Frontal cortex (tissue), 3 donors: ENCODE measurements at regions not wholly inside any gene's neighbourhood (a gene's known extent, or its start where the extent isn't known, plus 50 kb on each side); places are given as distances from the start of the nearest gene placed in this dataset.
"Not testable (repeated sequence)": the region's sequence is repeated elsewhere in the genome, so short reads cannot be mapped to it uniquely, and the experiment has no call there.

ENCODE experiments used
- DNase-seq, 2 donors: peaks; one replicate each; pipeline ENCODE4 v3.0.0; 2012; ENCODE audit warnings: low spot score in 2 of 2
- FAIRE-seq: peaks from 2 replicates; lab custom pipeline; 2012; peaks lifted over from hg19 to GRCh38; lab: Jason Lieb, UNC
- donor health status: control.
- donor health status: control.
- donor health status: control.

- FAIRE-seq (no peak), DNase-seq (no peak)
Observed at GRCh38 chr6:146919017-146919416, 285.2 kb upstream of the STXBP5 start.

GRCh38 chr6:146923205-146923833, 280.9 kb upstream of the STXBP5 start:
- DNase-seq (no peak), FAIRE-seq (no peak)

GRCh38 chr6:146925846-146926245, 278.4 kb upstream of the STXBP5 start:
- FAIRE-seq (no peak), DNase-seq (no peak)

GRCh38 chr6:146928503-146928902, 275.7 kb upstream of the STXBP5 start:
- FAIRE-seq (no peak), DNase-seq (no peak)

- DNase-seq, result no peak
- FAIRE-seq, result no peak
Observed at GRCh38 chr6:146931214-146931613, 273.0 kb upstream of the STXBP5 start.

- no peak for FAIRE-seq
Observed at GRCh38 chr6:146937316-146937715, 266.9 kb upstream of the STXBP5 start.

GRCh38 chr6:146938266-146938665, 266.0 kb upstream of the STXBP5 start:
- DNase-seq (no peak), FAIRE-seq (no peak)

More at GRCh38 chr6:146937316-146937715, 266.9 kb upstream of the STXBP5 start:
- no peak for DNase-seq

- DNase-seq, FAIRE-seq: not testable (repeated sequence)
Observed at GRCh38 chr6:146939456-146939855, 264.8 kb upstream of the STXBP5 start.

GRCh38 chr6:146943664-146944063, 260.6 kb upstream of the STXBP5 start:
- DNase-seq, result no peak
- FAIRE-seq, result no peak

- no peak for DNase-seq
- FAIRE-seq, result no peak
Observed at GRCh38 chr6:146944077-146944476, 260.1 kb upstream of the STXBP5 start.

GRCh38 chr6:146944809-146945208, 259.4 kb upstream of the STXBP5 start:
- DNase-seq (no peak), FAIRE-seq (no peak)

- FAIRE-seq, result no peak
- no peak for DNase-seq
Observed at GRCh38 chr6:146946559-146946958, 257.7 kb upstream of the STXBP5 start.

- FAIRE-seq (no peak), DNase-seq (no peak)
Observed at GRCh38 chr6:146948790-146949342, 255.4 kb upstream of the STXBP5 start.

GRCh38 chr6:146949425-146949824, 254.8 kb upstream of the STXBP5 start:
- no peak for FAIRE-seq
- no peak for DNase-seq

- FAIRE-seq (no peak), DNase-seq (no peak)
Observed at GRCh38 chr6:146950351-146950835, 253.8 kb upstream of the STXBP5 start.

- FAIRE-seq, result no peak
Observed at GRCh38 chr6:146955570-146955969, 248.6 kb upstream of the STXBP5 start.

GRCh38 chr6:146957181-146958093, 246.8 kb upstream of the STXBP5 start:
- no peak for FAIRE-seq
- no peak for DNase-seq

More at GRCh38 chr6:146955570-146955969, 248.6 kb upstream of the STXBP5 start:
- DNase-seq, result no peak

GRCh38 chr6:146961831-146962230, 242.4 kb upstream of the STXBP5 start:
- FAIRE-seq (no peak), DNase-seq (no peak)

- FAIRE-seq (no peak), DNase-seq (no peak)
Observed at GRCh38 chr6:146962329-146962728, 241.9 kb upstream of the STXBP5 start.

GRCh38 chr6:146965110-146965689, 239.0 kb upstream of the STXBP5 start:
- DNase-seq (no peak), FAIRE-seq (no peak)
